ENCODE measurements at regions not wholly inside any gene's neighbourhood (a gene's known extent, or its start where the extent isn't known, plus 50 kb on each side); places are given as distances from the start of the nearest gene placed in this dataset.

- Histone ChIP-seq H3K36me3 (ENCODE audit: insufficient read depth) (no peaks in the 10 kb centered on the region), H3K4me3 (ENCODE audit: low read depth, low read length) (no peak overlapping the region), H3K4me1 (ENCODE audit: insufficient read depth) (no peaks in the 10 kb centered on the region), H3K27ac (ENCODE audit: low read depth) (no peak overlapping the region)
- 91% methylated on average over 1 of the region's 1 CpG for WGBS
- DNase-seq (ENCODE audit: extremely low spot score), result no peak
These were observed 220.4 kb downstream of the RHOU start for GRCh38 chr1:228955691-228956090.

GRCh38 chr1:228956864-228957263 is 221.6 kb downstream of the RHOU start:
- WGBS, result 89% methylated on average over 5 of the region's 5 CpGs
- H3K27ac ChIP-seq (ENCODE audit: low read depth), result no peak overlapping the region
- no peaks in the 10 kb centered on the region for H3K36me3 ChIP-seq (ENCODE audit: insufficient read depth)
- DNase-seq (ENCODE audit: extremely low spot score), result no peak
- H3K4me3 ChIP-seq (ENCODE audit: low read depth, low read length), result no peak overlapping the region
- H3K4me1 ChIP-seq (ENCODE audit: insufficient read depth), result no peaks in the 10 kb centered on the region

- H3K4me1 ChIP-seq (ENCODE audit: insufficient read depth), result no peaks in the 10 kb centered on the region
- DNase-seq (ENCODE audit: extremely low spot score), result no peak
- H3K36me3 ChIP-seq (ENCODE audit: insufficient read depth), result no peaks in the 10 kb centered on the region
- WGBS, result 74% methylated on average over 6 of the region's 6 CpGs
- no peak overlapping the region for H3K27ac ChIP-seq (ENCODE audit: low read depth)
- H3K4me3 ChIP-seq (ENCODE audit: low read depth, low read length), result no peak overlapping the region
These were observed 222.3 kb downstream of the RHOU start for GRCh38 chr1:228957535-228957934.

- WGBS, result 87% methylated on average over 4 of the region's 4 CpGs
- Histone ChIP-seq H3K27ac (ENCODE audit: low read depth) (no peak overlapping the region), H3K4me1 (ENCODE audit: insufficient read depth) (no peaks in the 10 kb centered on the region), H3K4me3 (ENCODE audit: low read depth, low read length) (no peak overlapping the region), H3K36me3 (ENCODE audit: insufficient read depth) (no peaks in the 10 kb centered on the region)
- no peak for DNase-seq (ENCODE audit: extremely low spot score)
These were observed 222.8 kb downstream of the RHOU start for GRCh38 chr1:228958121-228958520.

GRCh38 chr1:228958741-228959140 is 223.5 kb downstream of the RHOU start:
- Histone ChIP-seq H3K4me1 (ENCODE audit: insufficient read depth) (no peaks in the 10 kb centered on the region), H3K4me3 (ENCODE audit: low read depth, low read length) (no peak overlapping the region), H3K36me3 (ENCODE audit: insufficient read depth) (no peaks in the 10 kb centered on the region), H3K27ac (ENCODE audit: low read depth) (no peak overlapping the region)
- 83% methylated on average over 2 of the region's 2 CpGs for WGBS
- no peak for DNase-seq (ENCODE audit: extremely low spot score)

- 71% methylated on average over 5 of the region's 5 CpGs for WGBS
- Histone ChIP-seq H3K27ac (ENCODE audit: low read depth) (no peak overlapping the region), H3K4me3 (ENCODE audit: low read depth, low read length) (no peak overlapping the region), H3K4me1 (ENCODE audit: insufficient read depth) (no peaks in the 10 kb centered on the region), H3K36me3 (ENCODE audit: insufficient read depth) (no peaks in the 10 kb centered on the region)
- no peak for DNase-seq (ENCODE audit: extremely low spot score)
These were observed 225.4 kb downstream of the RHOU start for GRCh38 chr1:228960705-228961104.

GRCh38 chr1:228961511-228961910 is 226.2 kb downstream of the RHOU start:
- Histone ChIP-seq H3K4me3 (ENCODE audit: low read depth, low read length) (no peak overlapping the region), H3K36me3 (ENCODE audit: insufficient read depth) (no peaks in the 10 kb centered on the region), H3K27ac (ENCODE audit: low read depth) (no peak overlapping the region), H3K4me1 (ENCODE audit: insufficient read depth) (no peaks in the 10 kb centered on the region)
- no peak for DNase-seq (ENCODE audit: extremely low spot score)
- WGBS, result 95% methylated on average over 6 of the region's 6 CpGs

GRCh38 chr1:228963795-228964177 is 228.5 kb downstream of the RHOU start:
- H3K27ac ChIP-seq (ENCODE audit: low read depth), result no peak overlapping the region
- no peaks in the 10 kb centered on the region for H3K36me3 ChIP-seq (ENCODE audit: insufficient read depth)
- H3K4me1 ChIP-seq (ENCODE audit: insufficient read depth), result no peaks in the 10 kb centered on the region
- 45% methylated on average over 2 of the region's 2 CpGs for WGBS
- no peak overlapping the region for H3K4me3 ChIP-seq (ENCODE audit: low read depth, low read length)
- DNase-seq (ENCODE audit: extremely low spot score), result no peak

- Histone ChIP-seq H3K4me1 (ENCODE audit: insufficient read depth) (no peaks in the 10 kb centered on the region), H3K4me3 (ENCODE audit: low read depth, low read length) (no peak overlapping the region), H3K36me3 (ENCODE audit: insufficient read depth) (no peaks in the 10 kb centered on the region), H3K27ac (ENCODE audit: low read depth) (peak overlapping the region; percentile 82)
- WGBS, result 53% methylated on average over 12 of the region's 12 CpGs
- DNase-seq (ENCODE audit: extremely low spot score), result peak; percentile 52
These were observed 229.2 kb downstream of the RHOU start for GRCh38 chr1:228964178-228965089.

GRCh38 chr1:228968891-228969606 is 233.8 kb downstream of the RHOU start:
- no peak for DNase-seq (ENCODE audit: extremely low spot score)
- 83% methylated on average over 15 of the region's 15 CpGs for WGBS
- H3K27ac ChIP-seq (ENCODE audit: low read depth), result no peak overlapping the region
- no peaks in the 10 kb centered on the region for H3K36me3 ChIP-seq (ENCODE audit: insufficient read depth)
- H3K4me3 ChIP-seq (ENCODE audit: low read depth, low read length), result no peak overlapping the region
- no peaks in the 10 kb centered on the region for H3K4me1 ChIP-seq (ENCODE audit: insufficient read depth)

- no peak overlapping the region for H3K27ac ChIP-seq (ENCODE audit: low read depth)
- no peaks in the 10 kb centered on the region for H3K36me3 ChIP-seq (ENCODE audit: insufficient read depth)
- WGBS, result 95% methylated on average over 11 of the region's 11 CpGs
- H3K4me3 ChIP-seq (ENCODE audit: low read depth, low read length), result no peak overlapping the region
- no peaks in the 10 kb centered on the region for H3K4me1 ChIP-seq (ENCODE audit: insufficient read depth)
- no peak for DNase-seq (ENCODE audit: extremely low spot score)
These were observed 234.9 kb downstream of the RHOU start for GRCh38 chr1:228969953-228970800.

- H3K36me3 ChIP-seq (ENCODE audit: insufficient read depth), result no peaks in the 10 kb centered on the region
- H3K4me1 ChIP-seq (ENCODE audit: insufficient read depth), result no peaks in the 10 kb centered on the region
- H3K4me3 ChIP-seq (ENCODE audit: low read depth, low read length), result no peak overlapping the region
- DNase-seq (ENCODE audit: extremely low spot score), result no peak
- H3K27ac ChIP-seq (ENCODE audit: low read depth), result no peak overlapping the region
- WGBS, result 92% methylated on average over 2 of the region's 2 CpGs
These were observed 237.3 kb downstream of the RHOU start for GRCh38 chr1:228972576-228972975.

- Histone ChIP-seq H3K4me1 (ENCODE audit: insufficient read depth) (no peaks in the 10 kb centered on the region), H3K4me3 (ENCODE audit: low read depth, low read length) (no peak overlapping the region), H3K27ac (ENCODE audit: low read depth) (no peak overlapping the region), H3K36me3 (ENCODE audit: insufficient read depth) (no peaks in the 10 kb centered on the region)
- WGBS, result 92% methylated on average over 7 of the region's 7 CpGs
- no peak for DNase-seq (ENCODE audit: extremely low spot score)
These were observed 239.0 kb downstream of the RHOU start for GRCh38 chr1:228974273-228974672.
